HepG2 (cell line): ENCODE measurements at regions not wholly inside any gene's neighbourhood (a gene's known extent, or its start where the extent isn't known, plus 50 kb on each side); places are given as distances from the start of the nearest gene placed in this dataset.

Experiments
- ATAC-seq: fragments of 200-7000 bp; cut with Tn5 transposase; 3 replicates; pipeline ENCODE4 v1.9.1; 2020; ENCODE audit warnings: mild to moderate bottlenecking, moderate library complexity
- BruUV-seq: library from RNA; stranded (reverse); fragments of 400-500 nt; replicated peaks from 2 replicates; lab custom pipeline; 2021; lab: Mats Ljungman, UMichigan
- CTCF ChIA-PET: fragments of 300-600 bp; formaldehyde crosslinking; extraction: SDS; loops from one replicate; lab custom pipeline; 2021; ENCODE audit warnings: low total read pairs, inconsistent platforms, low intra/inter-chr PET ratio; lab: Yijun Ruan, JAX
- POLR2A ChIA-PET: fragments of 350-600 bp; sonication (Branson Sonifier 250); formaldehyde crosslinking; loops from one replicate; lab custom pipeline; 2020; ENCODE audit warnings: antibody characterized with exemption, inconsistent platforms; lab: Yijun Ruan, JAX
- DNase-seq: peaks from one replicate; pipeline ENCODE4 v3.0.0-alpha.2; 2015; ENCODE audit warnings: low spot score
- FAIRE-seq: peaks from 3 replicates; lab custom pipeline; 2011; peaks lifted over from hg19 to GRCh38; lab: Jason Lieb, UNC
- H2AFZ ChIP-seq: one replicate; pipeline ENCODE4 v1.6.1; 2011; ENCODE audit warnings: low read length, inconsistent platforms
- H3K27ac ChIP-seq: fragments of 300-600 bp; 3 replicates; pipeline ENCODE4 v1.8.0; 2011; ENCODE audit warnings: mixed run types, mild to moderate bottlenecking, mixed read lengths, low read length, inconsistent platforms; ENCODE audit not compliant: insufficient read depth; ENCODE audit errors: extremely low read length
- H3K27me3 ChIP-seq, 2 experiments: fragments of 200-600 bp in 1 of 2; 2 replicates in 1 of 2; 3 replicates in 1 of 2; pipeline versions ENCODE4 v1.6.0 to v1.8.0; 2011; ENCODE audit warnings: low read length in 2 of 2, mild to moderate bottlenecking in 2 of 2, moderate library complexity in 2 of 2, inconsistent platforms in 1 of 2; ENCODE audit not compliant: insufficient read depth in 2 of 2, control insufficient read depth in 1 of 2
- H3K36me3 ChIP-seq, 2 experiments: fragments of 200-600 bp in 1 of 2; replicated peaks in 1 of 2; 2 replicates in 1 of 2; 3 replicates in 1 of 2; pipeline versions ENCODE4 v1.5.1 to v1.8.0; 2011; ENCODE audit warnings: low read length in 2 of 2, inconsistent platforms in 1 of 2; ENCODE audit not compliant: insufficient read depth in 2 of 2, control insufficient read depth in 1 of 2
- H3K4me1 ChIP-seq: 2 replicates; pipeline ENCODE4 v1.5.1; 2012; ENCODE audit warnings: low read length, inconsistent platforms; ENCODE audit not compliant: insufficient read depth
- H3K4me2 ChIP-seq: 2 replicates; pipeline ENCODE4 v1.6.0; 2011; ENCODE audit warnings: low read depth, low read length, inconsistent platforms
- H3K4me3 ChIP-seq, 3 experiments: fragments of 200-600 bp in 1 of 3; sonication (generic), shearing (Covaris generic) in 1 of 3; replicated peaks in 1 of 3; 2 replicates each; pipeline ENCODE4 v1.5.1; 2011 to 2016; ENCODE audit warnings: low read length in 3 of 3, inconsistent platforms in 2 of 3, low read depth in 2 of 3, mild to moderate bottlenecking in 2 of 3, control low read depth in 1 of 3, mixed read lengths in 1 of 3; ENCODE audit not compliant: insufficient read depth in 1 of 3
- H3K79me2 ChIP-seq: one replicate; pipeline ENCODE4 v1.6.1; 2011; ENCODE audit warnings: low read length, inconsistent platforms; ENCODE audit not compliant: insufficient read depth
- H3K9ac ChIP-seq: 2 replicates; pipeline ENCODE4 v1.6.0; 2011; ENCODE audit warnings: mild to moderate bottlenecking, low read depth, low read length, inconsistent platforms; ENCODE audit not compliant: insufficient read depth
- H3K9me3 ChIP-seq: 2 replicates; pipeline ENCODE4 v1.5.1; 2012; ENCODE audit warnings: mild to moderate bottlenecking, low read length
- H4K20me1 ChIP-seq: 2 replicates; pipeline ENCODE4 v1.6.0; 2011; ENCODE audit warnings: inconsistent platforms, mild to moderate bottlenecking, low read length, moderate library complexity; ENCODE audit not compliant: insufficient read depth
- FOXK2 ChIP-seq: fragments of 450-650 bp; IDR thresholded peaks from 2 replicates; pipeline ENCODE4 v1.6.1; 2016
- NCOA2 ChIP-seq: sonication (generic); formaldehyde crosslinking; IDR thresholded peaks from 2 replicates; pipeline ENCODE4 v1.8.0; 2022; ENCODE audit warnings: inconsistent platforms
- NR2C2 ChIP-seq: sonication (generic); formaldehyde crosslinking; IDR thresholded peaks from 2 replicates; pipeline ENCODE4 v1.4.0; 2020; ENCODE audit warnings: missing genetic modification reagents, mild to moderate bottlenecking, moderate library complexity, borderline replicate concordance
- PHF8 ChIP-seq: sonication (generic); formaldehyde crosslinking; IDR thresholded peaks from 2 replicates; pipeline ENCODE4 v1.5.0; 2020; ENCODE audit warnings: missing genetic modification reagents
- ZBTB2 ChIP-seq: sonication (generic); formaldehyde crosslinking; IDR thresholded peaks from 2 replicates; pipeline ENCODE4 v1.8.0; 2022; ENCODE audit warnings: low read depth, missing genetic modification reagents
- ZMAT3 ChIP-seq: sonication (generic); formaldehyde crosslinking; conservative IDR thresholded peaks from 2 replicates; pipeline ENCODE4 v1.7.0; 2021; ENCODE audit warnings: missing genetic modification reagents
- ZNF33B ChIP-seq: sonication (generic); formaldehyde crosslinking; IDR thresholded peaks from 2 replicates; pipeline ENCODE4 v1.5.1; 2020; ENCODE audit warnings: mild to moderate bottlenecking, missing genetic modification reagents
- ZNF34 ChIP-seq: sonication (generic); formaldehyde crosslinking; IDR thresholded peaks from 2 replicates; pipeline ENCODE4 v1.4.0; 2020; ENCODE audit warnings: mild to moderate bottlenecking, missing genetic modification reagents, borderline replicate concordance
- ZNF703 ChIP-seq: sonication (generic); formaldehyde crosslinking; IDR thresholded peaks from 2 replicates; pipeline ENCODE4 v1.5.1; 2020; ENCODE audit warnings: missing genetic modification reagents, mild to moderate bottlenecking, moderate library complexity, borderline replicate concordance
- ZNF737 ChIP-seq: sonication (generic); formaldehyde crosslinking; IDR thresholded peaks from 2 replicates; pipeline ENCODE4 v1.5.0; 2020; ENCODE audit warnings: missing genetic modification reagents, mild to moderate bottlenecking, borderline replicate concordance
- WGBS: methylation state at CpG from one replicate; pipeline ENCODE4 v1.1.6; 2017; ENCODE audit warnings: low lambda C conversion rate; 5-methylcytosine and 5-hydroxymethylcytosine counted together
- in situ Hi-C: cut with HindIII; loops from 2 replicates; pipeline ENCODE4 v1.10.0; 2017; ENCODE audit warnings: low pct_unique_long_range_greater_than_20kb; ENCODE audit not compliant: extremely low pct_ligation_motif_present
- intact Hi-C: fragments of 100-400 bp; cut with micrococcal nuclease; formaldehyde crosslinking; loops from one replicate; pipeline ENCODE4 v1.10.0; 2022; ENCODE audit not compliant: unreplicated experiment

GRCh38 chr6:140661691-140662090 lies 1287.2 kb upstream of the CITED2 start:
- intact Hi-C loops (no loop called here), in situ Hi-C loops (no loop called here)
- Histone ChIP-seq H4K20me1 (no peaks in the 10 kb centered on the region), H3K27ac (no peak overlapping the region), H3K27me3 (no peaks in the 10 kb centered on the region), H3K4me3 (no peak overlapping the region), H3K9me3 (peaks cover 1% of the 10 kb centered on the region; the same call in 1 of the 2 replicates), H3K79me2 (no peaks in the 10 kb centered on the region), H3K4me2 (no peak overlapping the region), H3K36me3 (no peaks in the 10 kb centered on the region)
- ATAC-seq (no peak), DNase-seq (no peak), FAIRE-seq (no peak)
- CTCF ChIA-PET: no interaction called here
- no TSS peak for BruUV-seq
- WGBS: 2% methylated on average over 3 of the region's 3 CpGs
- no peak for TF ChIP-seq ZNF33B (CRISPR knock-in tag)
- TF ChIP-seq NR2C2: no peak
- no peak for TF ChIP-seq FOXK2
- no peak for TF ChIP-seq ZBTB2 (CRISPR knock-in tag)
- TF ChIP-seq ZNF34 (CRISPR knock-in tag): no peak
- no peak for TF ChIP-seq ZMAT3 (CRISPR knock-in tag)
- no peak for TF ChIP-seq NCOA2 (CRISPR knock-in tag)
- TF ChIP-seq PHF8 (CRISPR knock-in tag): no peak
- TF ChIP-seq ZNF703: no peak
- no peak for TF ChIP-seq ZNF737
- TF ChIP-seq, all 625 proteins: peak for 0
- POLR2A ChIA-PET: no interaction called here
- H2AFZ ChIP-seq: no peak overlapping the region
- H3K4me1 ChIP-seq: no peaks in the 10 kb centered on the region
- H3K9ac ChIP-seq: no peak overlapping the region
